KMS-11 (cell line): ENCODE measurements at regions not wholly inside any gene's neighbourhood (a gene's known extent, or its start where the extent isn't known, plus 50 kb on each side); places are given as distances from the start of the nearest gene placed in this dataset.

Experiments
- H2AFZ ChIP-seq: fragments of 200-600 bp; sonication (generic); 2 replicates; pipeline ENCODE4 v1.6.1; 2016; ENCODE audit warnings: antibody characterized with exemption, mixed run types, low read depth
- H3K27ac ChIP-seq: fragments of 200-600 bp; sonication (generic); 2 replicates; pipeline ENCODE4 v1.6.1; 2016; ENCODE audit warnings: mild to moderate bottlenecking, mixed run types
- H3K27me3 ChIP-seq: fragments of 200-600 bp; sonication (generic); 2 replicates; pipeline ENCODE4 v1.6.1; 2017; ENCODE audit warnings: mild to moderate bottlenecking, low read depth, mixed run types, moderate library complexity; ENCODE audit not compliant: insufficient read depth
- H3K36me3 ChIP-seq: fragments of 200-600 bp; sonication (generic); 2 replicates; pipeline ENCODE4 v1.6.1; 2017; ENCODE audit warnings: mild to moderate bottlenecking, mixed run types; ENCODE audit not compliant: insufficient read depth
- H3K4me1 ChIP-seq: fragments of 200-600 bp; sonication (generic); 2 replicates; pipeline ENCODE4 v1.6.1; 2016; ENCODE audit warnings: mild to moderate bottlenecking, low read depth, mixed run types; ENCODE audit not compliant: poor library complexity, severe bottlenecking
- H3K4me2 ChIP-seq: fragments of 200-600 bp; sonication (generic); 2 replicates; pipeline ENCODE4 v1.7.0; 2016; ENCODE audit warnings: mild to moderate bottlenecking, mixed run types
- H3K4me3 ChIP-seq: fragments of 200-600 bp; sonication (generic); IDR thresholded peaks from 2 replicates; pipeline ENCODE4 v1.6.1; 2017; ENCODE audit warnings: low read depth, low read length, mixed read lengths; ENCODE audit not compliant: insufficient read depth
- H3K79me2 ChIP-seq: fragments of 200-600 bp; sonication (generic); 2 replicates; pipeline ENCODE4 v1.6.1; 2016; ENCODE audit warnings: low read depth, mixed run types; ENCODE audit not compliant: insufficient read depth
- H3K9ac ChIP-seq: fragments of 200-600 bp; sonication (generic); 2 replicates; pipeline ENCODE4 v1.6.1; 2016; ENCODE audit warnings: mild to moderate bottlenecking, mixed run types
- H4K20me1 ChIP-seq: fragments of 200-600 bp; sonication (generic); 2 replicates; pipeline ENCODE4 v1.6.1; 2016; ENCODE audit warnings: mild to moderate bottlenecking, mixed run types; ENCODE audit not compliant: insufficient read depth
- CTCF ChIP-seq: fragments of 200-600 bp; sonication (generic); conservative IDR thresholded peaks from 2 replicates; pipeline ENCODE4 v1.6.1; 2017; ENCODE audit warnings: low read depth, mild to moderate bottlenecking, antibody characterized with exemption, low read length, moderate library complexity, mixed read lengths

GRCh38 chr5:5899716-5900115 is 477.2 kb downstream of the ICE1 start:
- Histone ChIP-seq H4K20me1 (no peaks in the 10 kb centered on the region), H3K79me2 (no peaks in the 10 kb centered on the region), H2AFZ (no peak overlapping the region), H3K27ac (no peak overlapping the region), H3K27me3 (no peaks in the 10 kb centered on the region), H3K4me1 (peaks cover 42% of the 10 kb centered on the region), H3K36me3 (no peaks in the 10 kb centered on the region), H3K4me3 (no peak overlapping the region), H3K4me2 (peak overlapping the region; percentile 61), H3K9ac (no peak overlapping the region)
- TF ChIP-seq CTCF: no peak

- Histone ChIP-seq H3K4me3 (no peak overlapping the region), H3K9ac (no peak overlapping the region), H3K4me1 (no peaks in the 10 kb centered on the region), H2AFZ (no peak overlapping the region), H3K4me2 (no peak overlapping the region), H3K27me3 (no peaks in the 10 kb centered on the region), H4K20me1 (no peaks in the 10 kb centered on the region), H3K36me3 (no peaks in the 10 kb centered on the region), H3K27ac (no peak overlapping the region), H3K79me2 (no peaks in the 10 kb centered on the region)
- no peak for TF ChIP-seq CTCF
These were observed 465.8 kb downstream of the ICE1 start for GRCh38 chr5:5888284-5888683.

GRCh38 chr5:5887833-5888232 is 465.4 kb downstream of the ICE1 start:
- H4K20me1 ChIP-seq: no peaks in the 10 kb centered on the region
- H3K27ac ChIP-seq: no peak overlapping the region
- no peaks in the 10 kb centered on the region for H3K36me3 ChIP-seq
- no peak overlapping the region for H3K4me2 ChIP-seq
- H3K4me3 ChIP-seq: no peak overlapping the region
- TF ChIP-seq CTCF: no peak
- no peaks in the 10 kb centered on the region for H3K27me3 ChIP-seq
- H3K9ac ChIP-seq: no peak overlapping the region
- H3K4me1 ChIP-seq: no peaks in the 10 kb centered on the region
- no peaks in the 10 kb centered on the region for H3K79me2 ChIP-seq
- no peak overlapping the region for H2AFZ ChIP-seq

- no peak overlapping the region; the same call in 1 of the 2 replicates for H3K4me2 ChIP-seq
- TF ChIP-seq CTCF: peak; percentile 72
These were observed 464.5 kb downstream of the ICE1 start for GRCh38 chr5:5886812-5887486.

More at GRCh38 chr5:5886812-5887486, 464.5 kb downstream of the ICE1 start:
- Histone ChIP-seq H4K20me1 (no peaks in the 10 kb centered on the region), H3K27ac (no peak overlapping the region), H3K4me1 (no peaks in the 10 kb centered on the region), H3K9ac (no peak overlapping the region), H3K79me2 (no peaks in the 10 kb centered on the region), H3K36me3 (no peaks in the 10 kb centered on the region), H3K4me3 (no peak overlapping the region), H3K27me3 (no peaks in the 10 kb centered on the region), H2AFZ (no peak overlapping the region; the same call in 1 of the 2 replicates)
